ENCODE measurements at regions not wholly inside any gene's neighbourhood (a gene's known extent, or its start where the extent isn't known, plus 50 kb on each side); places are given as distances from the start of the nearest gene placed in this dataset.

- ATAC-seq (ENCODE audit: low read depth) = no peak
- H3K9me3 Mint-ChIP-seq = peaks cover 16% of the 10 kb centered on the region
- H3K27ac Mint-ChIP-seq = no peak overlapping the region
- DNase-seq = no peak
- TF ChIP-seq CTCF (IDR thresholded peaks at IDR 0.05) = no peak
- intact Hi-C loops (cut with micrococcal nuclease) = no loop called here
- no peaks in the 10 kb centered on the region for H3K27me3 Mint-ChIP-seq
- H3K4me1 Mint-ChIP-seq = no peaks in the 10 kb centered on the region
- H3K4me3 Mint-ChIP-seq = no peak overlapping the region
- ChIA-PET CTCF (no interaction called here), POLR2A (no interaction called here)
- H3K36me3 Mint-ChIP-seq (ENCODE audit: low read depth) = no peaks in the 10 kb centered on the region
These were observed 1430.8 kb downstream of the REEP3 start for GRCh38 chr10:64952042-64952441.

- intact Hi-C loops (cut with micrococcal nuclease) = no loop called here
- DNase-seq = no peak
- no peaks in the 10 kb centered on the region for H3K27me3 Mint-ChIP-seq
These were observed 1435.2 kb downstream of the REEP3 start for GRCh38 chr10:64956441-64956840.

GRCh38 chr10:64959116-64959515 lies 1437.9 kb downstream of the REEP3 start:
- TF ChIP-seq CTCF (IDR thresholded peaks at IDR 0.05) = no peak
- POLR2A ChIA-PET = no interaction called here
- H3K36me3 Mint-ChIP-seq (ENCODE audit: low read depth) = no peaks in the 10 kb centered on the region
- no peak overlapping the region for H3K4me3 Mint-ChIP-seq
- peaks cover 6% of the 10 kb centered on the region for H3K9me3 Mint-ChIP-seq
- H3K4me1 Mint-ChIP-seq = no peaks in the 10 kb centered on the region
- H3K27me3 Mint-ChIP-seq = no peaks in the 10 kb centered on the region
- ATAC-seq (ENCODE audit: low read depth) = no peak
- CTCF ChIA-PET = no interaction called here
- intact Hi-C loops (cut with micrococcal nuclease) = no loop called here
- no peak overlapping the region for H3K27ac Mint-ChIP-seq
- DNase-seq = no peak

More at GRCh38 chr10:64956441-64956840, 1435.2 kb downstream of the REEP3 start:
- H3K9me3 Mint-ChIP-seq = peaks cover 6% of the 10 kb centered on the region
- ChIA-PET POLR2A (no interaction called here), CTCF (no interaction called here)
- H3K4me3 Mint-ChIP-seq = no peak overlapping the region
- no peaks in the 10 kb centered on the region for H3K4me1 Mint-ChIP-seq
- H3K36me3 Mint-ChIP-seq (ENCODE audit: low read depth) = no peaks in the 10 kb centered on the region
- H3K27ac Mint-ChIP-seq = no peak overlapping the region
- no peak for ATAC-seq (ENCODE audit: low read depth)
- TF ChIP-seq CTCF (IDR thresholded peaks at IDR 0.05) = no peak

- Mint-ChIP-seq H3K4me1 (no peaks in the 10 kb centered on the region), H3K4me3 (no peak overlapping the region), H3K36me3 (ENCODE audit: low read depth) (no peaks in the 10 kb centered on the region), H3K9me3 (peaks cover 6% of the 10 kb centered on the region), H3K27me3 (no peaks in the 10 kb centered on the region), H3K27ac (no peak overlapping the region)
- ChIA-PET CTCF (no interaction called here), POLR2A (no interaction called here)
- intact Hi-C loops (cut with micrococcal nuclease) = no loop called here
- TF ChIP-seq CTCF (IDR thresholded peaks at IDR 0.05) = no peak
- ATAC-seq (ENCODE audit: low read depth) (no peak), DNase-seq (no peak)
These were observed 1438.7 kb downstream of the REEP3 start for GRCh38 chr10:64959883-64960282.

GRCh38 chr10:64973391-64973790 lies 1452.2 kb downstream of the REEP3 start:
- Mint-ChIP-seq H3K9me3 (no peaks in the 10 kb centered on the region), H3K27ac (no peak overlapping the region), H3K4me1 (no peaks in the 10 kb centered on the region), H3K27me3 (no peaks in the 10 kb centered on the region), H3K36me3 (ENCODE audit: low read depth) (no peaks in the 10 kb centered on the region), H3K4me3 (no peak overlapping the region)
- intact Hi-C loops (cut with micrococcal nuclease) = no loop called here
- no peak for TF ChIP-seq CTCF (IDR thresholded peaks at IDR 0.05)
- POLR2A ChIA-PET = no interaction called here
- no peak for DNase-seq
- no peak for ATAC-seq (ENCODE audit: low read depth)
- CTCF ChIA-PET = no interaction called here
